OCI-LY3 (cell line): ENCODE measurements at regions not wholly inside any gene's neighbourhood (a gene's known extent, or its start where the extent isn't known, plus 50 kb on each side); places are given as distances from the start of the nearest gene placed in this dataset.

ENCODE experiments used
- H2AFZ ChIP-seq: fragments of 200-600, 300-600 bp; shearing (Covaris generic); 2 replicates; pipeline ENCODE4 v1.6.0; 2014; ENCODE audit warnings: antibody characterized with exemption, low read depth, low read length
- H3K27ac ChIP-seq: fragments of 200-600, 300-600 bp; sonication (generic); 2 replicates; pipeline ENCODE4 v1.5.1; 2014; ENCODE audit warnings: mild to moderate bottlenecking, low read length, moderate library complexity, mixed read lengths
- H3K27me3 ChIP-seq: fragments of 200-600, 300-600 bp; sonication (generic); 2 replicates; pipeline ENCODE4 v1.6.1; 2014; ENCODE audit warnings: low read depth, low read length, mixed read lengths
- H3K36me3 ChIP-seq: fragments of 200-600, 300-600 bp; sonication (generic); replicated peaks from 2 replicates; pipeline ENCODE3; 2014; ENCODE audit warnings: low read depth, low read length, mixed read lengths
- H3K4me1 ChIP-seq: fragments of 300-600, 200-600 bp; sonication (generic); 2 replicates; pipeline ENCODE4 v1.6.1; 2014; ENCODE audit warnings: low read length, mixed read lengths
- H3K4me2 ChIP-seq: fragments of 200-600, 300-600 bp; sonication (generic); 2 replicates; pipeline ENCODE4 v1.6.1; 2014; ENCODE audit warnings: low read length, mixed read lengths
- H3K4me3 ChIP-seq: fragments of 300-600, 200-600 bp; sonication (generic); 2 replicates; pipeline ENCODE4 v1.5.1; 2014; ENCODE audit warnings: antibody characterized with exemption, mild to moderate bottlenecking, low read length, moderate library complexity
- H3K79me2 ChIP-seq: fragments of 300-600, 200-600 bp; shearing (Covaris generic); 2 replicates; pipeline ENCODE4 v1.6.1; 2014; ENCODE audit warnings: mild to moderate bottlenecking, low read length, mixed read lengths
- H3K9ac ChIP-seq: fragments of 300-600, 200-600 bp; shearing (Covaris generic); 2 replicates; pipeline ENCODE4 v1.6.0; 2014; ENCODE audit warnings: mild to moderate bottlenecking, low read length, moderate library complexity
- H3K9me3 ChIP-seq: fragments of 200-600, 300-600 bp; shearing (Covaris generic); 2 replicates; pipeline ENCODE4 v1.6.1; 2014; ENCODE audit warnings: low read length, mixed read lengths; ENCODE audit not compliant: insufficient read depth
- H4K20me1 ChIP-seq: fragments of 200-600, 300-600 bp; sonication (generic); 2 replicates; pipeline ENCODE4 v1.6.1; 2016; ENCODE audit warnings: low read length, mixed read lengths; ENCODE audit not compliant: insufficient read depth
- EZH2phosphoT487 ChIP-seq: fragments of 200-600 bp; shearing (Covaris generic); IDR thresholded peaks from 2 replicates; pipeline ENCODE4 v1.6.1; 2018; ENCODE audit warnings: antibody characterized with exemption, mixed run types, low read depth
- TF ChIP-seq, protein P1 (sequence below): fragments of 200-600, 300-600 bp; sonication (generic); IDR thresholded peaks from 2 replicates; pipeline ENCODE4 v1.5.1; 2014; ENCODE audit warnings: antibody characterized with exemption, low read length, low read depth

DNA sequence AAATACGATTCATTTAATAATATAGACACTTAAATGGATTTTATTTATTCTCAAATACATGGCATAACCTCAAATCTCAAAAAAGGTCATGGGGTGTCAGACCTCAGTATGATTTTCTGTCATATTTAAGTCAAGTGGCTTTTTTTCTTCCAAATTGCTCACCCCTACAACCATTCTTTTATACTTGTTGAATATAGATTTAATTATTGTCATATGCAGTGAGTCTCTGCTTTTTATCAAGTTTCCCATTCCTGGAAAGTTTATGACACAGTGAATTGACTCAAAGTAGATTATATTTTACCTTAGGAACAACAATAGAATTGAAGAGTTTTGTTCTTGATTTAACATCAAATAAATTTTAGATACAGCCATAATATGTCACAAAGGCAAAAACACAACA, 59.5 kb upstream of the IRF2BP2 start:
- Histone ChIP-seq H2AFZ (no peak overlapping the region), H3K27ac (no peak overlapping the region), H3K4me1 (peaks cover 14% of the 10 kb centered on the region), H3K9me3 (no peaks in the 10 kb centered on the region), H4K20me1 (no peaks in the 10 kb centered on the region), H3K4me2 (no peak overlapping the region), H3K79me2 (no peaks in the 10 kb centered on the region), H3K4me3 (no peak overlapping the region), H3K36me3 (no peaks in the 10 kb centered on the region), H3K27me3 (no peaks in the 10 kb centered on the region), H3K9ac (no peak overlapping the region)
- no peak for TF ChIP-seq EZH2phosphoT487
- TF ChIP-seq, protein P1, sequence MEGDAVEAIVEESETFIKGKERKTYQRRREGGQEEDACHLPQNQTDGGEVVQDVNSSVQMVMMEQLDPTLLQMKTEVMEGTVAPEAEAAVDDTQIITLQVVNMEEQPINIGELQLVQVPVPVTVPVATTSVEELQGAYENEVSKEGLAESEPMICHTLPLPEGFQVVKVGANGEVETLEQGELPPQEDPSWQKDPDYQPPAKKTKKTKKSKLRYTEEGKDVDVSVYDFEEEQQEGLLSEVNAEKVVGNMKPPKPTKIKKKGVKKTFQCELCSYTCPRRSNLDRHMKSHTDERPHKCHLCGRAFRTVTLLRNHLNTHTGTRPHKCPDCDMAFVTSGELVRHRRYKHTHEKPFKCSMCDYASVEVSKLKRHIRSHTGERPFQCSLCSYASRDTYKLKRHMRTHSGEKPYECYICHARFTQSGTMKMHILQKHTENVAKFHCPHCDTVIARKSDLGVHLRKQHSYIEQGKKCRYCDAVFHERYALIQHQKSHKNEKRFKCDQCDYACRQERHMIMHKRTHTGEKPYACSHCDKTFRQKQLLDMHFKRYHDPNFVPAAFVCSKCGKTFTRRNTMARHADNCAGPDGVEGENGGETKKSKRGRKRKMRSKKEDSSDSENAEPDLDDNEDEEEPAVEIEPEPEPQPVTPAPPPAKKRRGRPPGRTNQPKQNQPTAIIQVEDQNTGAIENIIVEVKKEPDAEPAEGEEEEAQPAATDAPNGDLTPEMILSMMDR: no peak

DNA sequence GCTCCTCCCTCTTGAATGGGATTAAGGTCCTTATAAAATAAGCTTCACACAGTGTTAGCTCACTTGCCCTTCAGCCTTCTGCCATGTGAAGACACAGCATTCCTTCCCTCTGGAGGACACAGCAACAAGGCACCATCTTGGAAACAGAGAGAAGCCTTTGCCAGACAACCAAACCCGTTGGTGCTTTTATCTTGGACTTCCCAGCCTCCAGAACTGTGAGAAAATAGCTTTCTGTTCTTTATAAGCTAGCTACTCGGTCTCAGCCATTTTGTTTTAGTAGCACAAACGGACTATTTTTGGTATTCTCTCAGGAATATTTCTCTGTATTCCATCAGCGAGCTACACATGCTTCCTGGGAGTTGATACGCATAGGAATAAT, 58.6 kb upstream of the IRF2BP2 start:
- Histone ChIP-seq H3K36me3 (no peaks in the 10 kb centered on the region), H3K79me2 (no peaks in the 10 kb centered on the region), H3K27me3 (no peaks in the 10 kb centered on the region), H2AFZ (no peak overlapping the region), H3K27ac (no peak overlapping the region), H3K9ac (no peak overlapping the region), H3K4me2 (no peak overlapping the region), H4K20me1 (no peaks in the 10 kb centered on the region), H3K9me3 (no peaks in the 10 kb centered on the region), H3K4me3 (no peak overlapping the region), H3K4me1 (peaks cover 14% of the 10 kb centered on the region)
- TF ChIP-seq EZH2phosphoT487: no peak
- TF ChIP-seq, protein P1: no peak

DNA sequence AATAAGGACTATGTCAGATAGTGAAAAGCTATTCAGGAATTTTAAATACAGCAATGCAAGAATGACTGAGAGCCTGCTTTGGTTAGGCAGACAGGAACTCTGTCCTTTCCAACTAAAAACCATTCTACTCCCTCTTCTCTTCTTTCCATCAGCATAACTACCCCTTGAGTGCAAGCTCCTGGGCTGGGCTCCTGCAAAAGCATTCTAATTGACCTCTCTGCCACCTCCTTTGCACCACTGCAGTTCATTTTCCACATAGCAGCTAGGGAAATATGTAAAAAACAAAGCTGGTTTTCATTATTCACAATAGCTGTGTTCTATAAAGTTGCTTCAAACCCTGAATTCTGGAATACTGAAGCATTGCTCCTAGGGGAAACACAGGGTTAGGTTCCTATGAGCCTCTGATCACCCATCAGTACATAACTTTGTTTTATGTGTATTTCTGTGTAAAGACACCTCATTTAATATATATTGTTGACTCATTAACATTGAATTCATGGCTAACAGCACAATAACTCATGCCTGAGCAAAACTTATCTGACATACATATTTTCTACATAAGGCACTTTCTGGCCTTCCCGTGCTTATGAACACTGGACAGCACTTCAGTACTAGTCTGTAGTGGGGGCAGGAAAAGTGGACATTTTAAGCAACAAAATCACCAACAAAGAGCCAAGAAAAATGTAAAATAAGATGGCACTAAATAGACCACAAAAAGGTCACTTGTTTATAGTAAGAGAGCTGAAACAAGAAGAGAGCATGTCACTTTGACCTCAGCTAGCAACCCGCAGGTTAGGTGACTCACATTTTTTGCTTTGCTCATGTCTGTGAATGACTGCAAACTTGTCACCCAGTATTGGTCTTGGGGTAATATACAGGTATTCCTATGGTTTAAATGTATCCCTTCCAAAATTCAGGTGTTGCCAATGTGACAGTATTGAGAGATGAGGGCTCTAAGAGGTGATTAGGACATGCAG, 57.9 kb upstream of the IRF2BP2 start:
- no peaks in the 10 kb centered on the region for H3K79me2 ChIP-seq
- no peaks in the 10 kb centered on the region for H3K9me3 ChIP-seq
- H4K20me1 ChIP-seq: no peaks in the 10 kb centered on the region
- H3K27me3 ChIP-seq: no peaks in the 10 kb centered on the region
- H2AFZ ChIP-seq: no peak overlapping the region
- H3K9ac ChIP-seq: no peak overlapping the region
- TF ChIP-seq, protein P1: no peak
- TF ChIP-seq EZH2phosphoT487: no peak
- no peak overlapping the region for H3K27ac ChIP-seq
- no peak overlapping the region for H3K4me2 ChIP-seq
- no peaks in the 10 kb centered on the region for H3K36me3 ChIP-seq
- H3K4me3 ChIP-seq: no peak overlapping the region
- H3K4me1 ChIP-seq: peaks cover 14% of the 10 kb centered on the region

DNA sequence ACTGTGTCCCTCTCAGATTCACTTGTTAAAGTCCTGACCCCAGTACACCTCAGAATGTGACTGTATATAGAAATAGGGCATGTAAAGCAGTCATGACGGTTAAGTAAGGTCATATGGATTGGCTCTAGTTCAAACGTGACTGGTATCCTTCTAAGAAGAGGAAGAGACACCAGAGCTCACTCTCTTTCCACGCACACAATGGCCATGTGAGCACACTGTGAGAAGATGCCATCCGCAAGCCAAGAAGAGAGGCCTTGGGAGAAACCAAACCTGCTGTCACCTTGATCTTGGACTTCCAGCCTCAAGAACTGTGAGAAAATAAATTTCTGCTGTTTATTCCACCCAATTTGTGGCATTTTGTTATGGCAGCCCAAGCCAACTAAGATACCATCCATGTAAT, 56.8 kb upstream of the IRF2BP2 start:
- Histone ChIP-seq H3K4me1 (peaks cover 11% of the 10 kb centered on the region), H3K27me3 (peaks cover 8% of the 10 kb centered on the region; the same call in 1 of the 2 replicates), H3K9me3 (no peaks in the 10 kb centered on the region), H3K27ac (no peak overlapping the region), H3K4me3 (no peak overlapping the region), H3K36me3 (no peaks in the 10 kb centered on the region), H2AFZ (no peak overlapping the region), H4K20me1 (no peaks in the 10 kb centered on the region), H3K9ac (no peak overlapping the region), H3K79me2 (no peaks in the 10 kb centered on the region), H3K4me2 (no peak overlapping the region)
- TF ChIP-seq EZH2phosphoT487: no peak
- TF ChIP-seq, protein P1: no peak
